Activated CD4-positive, alpha-beta T cell treated with anti-CD3 and anti-CD28 coated beads, Interleukin-10, Interleukin-2, amounts not matched to agents 100 ng/mL and 50 ng/mL, durations not matched to agents 16 hours and 8 hours (primary cell): ENCODE measurements at regions not wholly inside any gene's neighbourhood (a gene's known extent, or its start where the extent isn't known, plus 50 kb on each side); places are given as distances from the start of the nearest gene placed in this dataset.
A peak's percentile ranks its signal among the peaks of the same experiment; 100 is the strongest.

Source experiments
- DNase-seq: peaks from one replicate; pipeline ENCODE4 v3.0.0-alpha.2; 2020

DNA sequence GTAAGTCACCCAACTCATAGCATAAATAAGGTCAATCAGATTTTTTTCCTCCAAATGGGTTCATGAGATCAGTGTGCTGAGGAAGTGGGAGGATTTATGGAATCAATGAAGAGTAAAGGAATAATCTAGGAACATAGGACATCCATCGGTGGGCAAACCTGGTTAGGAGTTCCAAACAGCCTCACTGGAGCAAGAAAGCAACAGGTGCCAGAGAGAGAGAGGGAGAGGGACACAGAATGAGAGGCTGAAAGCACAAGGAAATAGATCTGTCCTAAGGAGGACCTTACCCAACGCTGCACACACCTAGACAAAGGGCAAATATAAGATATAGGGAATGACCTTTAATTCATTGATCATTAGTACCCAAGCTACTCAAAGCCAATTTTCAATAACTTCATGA is 119.5 kb upstream of the ANKRD1 start:
- DNase-seq, result no peak

DNA sequence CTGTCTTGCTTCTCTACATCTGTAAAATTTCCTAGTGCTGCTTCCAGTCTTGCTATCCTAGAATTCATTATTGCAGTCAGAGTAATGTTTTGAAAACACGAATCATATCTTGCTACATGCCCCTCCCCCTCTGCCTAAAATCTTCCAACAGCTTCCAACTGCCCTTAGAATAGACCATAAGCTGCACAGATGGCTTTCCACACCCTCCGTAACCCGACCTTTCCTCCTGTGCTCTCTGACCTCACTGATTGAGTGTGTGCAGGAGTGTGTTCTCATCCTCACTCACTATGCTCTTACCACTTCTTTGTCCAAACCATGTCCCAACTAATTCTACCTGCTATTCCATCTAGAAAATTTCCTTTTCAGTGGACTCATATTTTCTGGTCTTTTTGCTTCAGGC is 121.2 kb upstream of the ANKRD1 start:
- DNase-seq, result no peak

DNA sequence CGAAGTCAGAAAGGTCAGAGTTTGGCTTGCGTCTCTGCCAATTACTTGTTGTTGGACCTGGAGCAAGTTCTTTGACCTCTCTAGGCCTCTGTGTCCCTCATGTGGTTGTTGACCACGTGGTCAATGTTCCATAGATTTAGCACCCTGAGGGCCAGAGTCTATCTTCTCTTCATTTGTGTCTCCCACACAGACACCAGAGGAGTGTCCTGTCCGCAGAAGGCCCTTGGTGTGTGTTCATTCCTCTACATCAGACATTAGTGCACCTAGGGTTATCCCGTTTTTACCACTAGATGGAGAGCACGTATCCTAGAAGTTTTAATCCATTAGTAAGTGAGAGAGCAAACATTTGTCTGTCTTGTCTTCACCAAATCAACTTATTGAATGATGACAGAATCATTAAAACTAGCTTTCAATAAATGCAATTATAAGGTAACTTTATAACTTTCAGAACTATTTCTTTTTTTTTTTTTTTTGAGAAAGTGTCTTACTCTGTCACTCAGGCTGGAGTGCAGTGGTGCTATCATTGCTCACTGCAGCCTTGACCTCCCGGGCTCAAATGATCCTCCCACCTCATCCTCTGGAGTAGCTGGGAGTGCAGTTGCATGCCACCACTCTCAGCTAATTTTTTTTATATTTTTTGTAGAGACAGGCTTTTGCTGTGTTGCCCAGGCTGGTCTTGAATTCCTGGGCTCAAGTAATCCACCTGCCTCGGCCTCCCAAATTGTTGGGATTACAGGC is 122.5 kb upstream of the ANKRD1 start:
- DNase-seq, result peak; percentile 4

DNA sequence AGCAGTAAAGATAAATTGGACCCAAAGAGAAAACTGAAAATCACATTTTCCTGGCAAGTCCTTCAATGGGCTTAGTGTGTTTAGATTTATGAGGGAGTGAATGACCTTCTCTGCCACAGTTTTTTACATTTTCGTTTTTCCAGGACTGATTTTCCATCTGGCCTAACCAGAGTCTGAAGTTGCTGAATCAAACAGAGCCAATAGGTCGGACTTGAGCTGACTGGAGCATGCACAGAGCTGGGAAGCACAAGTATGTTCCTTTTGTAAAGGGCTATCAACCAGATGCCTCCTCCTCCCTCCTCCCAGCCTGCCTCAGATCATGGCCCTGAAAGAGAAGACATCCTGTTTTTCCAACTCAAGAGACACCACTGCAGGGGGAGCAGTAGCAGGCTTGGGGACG is 126.0 kb upstream of the ANKRD1 start:
- DNase-seq, result no peak

DNA sequence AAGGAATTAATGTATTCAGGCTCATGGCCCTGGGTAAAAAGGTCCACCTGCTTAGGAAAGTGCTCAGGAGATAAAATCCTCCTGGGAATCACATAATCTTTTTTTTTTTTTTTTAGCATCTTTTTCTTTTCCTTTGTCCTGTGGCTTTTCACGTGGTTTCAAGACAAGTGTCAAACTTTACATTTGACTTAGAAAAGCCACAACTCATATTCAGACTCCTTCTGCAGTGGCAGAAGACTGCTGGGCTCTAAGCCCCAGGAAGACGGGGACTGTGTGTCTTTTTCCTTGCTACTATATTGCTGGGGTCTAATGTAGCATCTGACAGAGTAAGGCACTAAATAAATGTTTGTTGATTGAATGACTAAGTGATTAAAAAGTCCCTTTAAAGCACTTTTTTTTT is 127.5 kb upstream of the ANKRD1 start:
- peak; percentile 14 for DNase-seq

DNA sequence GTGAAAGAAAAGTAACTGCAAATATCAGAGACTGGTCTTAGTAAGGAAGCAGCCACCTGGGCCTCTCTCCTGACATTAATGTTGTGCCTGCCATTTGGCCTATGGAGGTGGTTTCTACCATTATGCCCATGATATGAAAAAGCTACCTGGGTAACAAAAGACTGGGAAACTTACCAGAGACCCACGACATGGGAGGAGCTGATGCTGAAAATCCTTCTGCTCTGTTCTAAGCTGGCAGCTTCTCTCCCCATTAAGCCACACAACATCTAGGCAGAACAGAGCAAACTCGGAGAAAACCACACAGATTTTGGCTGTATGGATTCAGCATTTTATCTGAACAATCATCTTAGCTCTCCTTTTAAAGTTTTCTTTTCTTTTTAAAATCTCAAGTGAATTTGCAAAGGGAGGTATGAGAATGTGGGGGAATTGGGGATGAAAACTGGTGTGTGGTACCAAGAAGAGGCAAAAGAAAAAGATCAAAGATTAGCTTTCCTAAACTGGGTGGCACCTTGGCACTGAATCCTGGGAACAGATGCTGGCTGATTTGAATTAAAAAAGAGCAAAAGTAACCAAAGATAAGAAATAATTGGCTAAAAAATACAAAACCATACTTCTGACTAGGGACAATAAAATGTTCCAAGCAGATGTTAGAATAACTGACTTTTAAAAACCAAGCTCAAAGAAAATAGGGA is 128.6 kb upstream of the ANKRD1 start:
- no peak for DNase-seq

DNA sequence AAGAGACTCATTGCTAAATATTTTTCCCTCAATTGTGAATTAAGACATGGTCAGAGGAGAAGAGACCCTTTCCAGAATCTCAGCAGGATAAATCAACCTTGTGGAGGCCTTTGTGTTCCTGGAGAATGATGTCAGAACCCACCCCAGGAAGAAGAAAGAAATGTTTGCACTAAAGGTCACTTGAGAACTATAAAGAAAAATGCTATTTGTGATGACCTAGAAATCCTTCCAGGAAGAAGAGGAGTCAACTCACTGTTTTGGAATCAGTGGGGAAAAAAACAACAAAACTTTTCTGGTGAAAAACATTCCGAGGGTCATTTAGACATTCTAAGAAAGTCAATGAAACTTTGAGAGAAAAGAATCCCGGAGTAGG is 129.1 kb upstream of the ANKRD1 start:
- DNase-seq, result no peak

DNA sequence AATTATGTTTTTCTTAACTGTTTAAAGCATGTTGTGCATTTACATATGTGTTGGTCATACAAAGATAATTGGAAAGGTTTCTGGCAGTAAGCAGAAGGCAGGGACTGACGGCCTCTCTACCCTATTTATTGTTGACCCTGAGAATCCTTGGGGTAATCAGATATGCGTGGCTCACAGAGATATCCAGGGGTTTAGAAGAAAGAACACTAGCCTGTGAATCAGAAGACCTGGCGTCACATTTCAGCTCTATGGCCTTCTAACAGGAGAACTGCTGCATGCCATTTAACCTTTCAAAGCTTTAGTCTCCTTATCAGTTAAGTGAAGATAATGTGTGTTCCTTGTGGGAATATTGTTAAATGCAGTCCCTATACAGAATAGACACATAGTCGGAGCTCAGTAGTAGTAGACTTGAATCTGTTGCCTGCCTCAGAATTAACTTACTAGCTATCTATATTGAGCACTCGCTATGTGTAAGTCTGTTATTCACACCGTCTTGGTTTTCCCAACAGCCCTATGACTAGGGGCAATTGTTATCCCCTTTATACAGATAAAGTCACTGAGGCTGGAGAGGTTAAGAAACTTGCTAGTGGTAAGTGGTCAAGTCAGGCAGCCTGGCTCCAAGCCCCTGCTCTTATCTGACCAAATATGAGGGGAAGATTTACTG is 129.6 kb upstream of the ANKRD1 start:
- DNase-seq, result no peak

DNA sequence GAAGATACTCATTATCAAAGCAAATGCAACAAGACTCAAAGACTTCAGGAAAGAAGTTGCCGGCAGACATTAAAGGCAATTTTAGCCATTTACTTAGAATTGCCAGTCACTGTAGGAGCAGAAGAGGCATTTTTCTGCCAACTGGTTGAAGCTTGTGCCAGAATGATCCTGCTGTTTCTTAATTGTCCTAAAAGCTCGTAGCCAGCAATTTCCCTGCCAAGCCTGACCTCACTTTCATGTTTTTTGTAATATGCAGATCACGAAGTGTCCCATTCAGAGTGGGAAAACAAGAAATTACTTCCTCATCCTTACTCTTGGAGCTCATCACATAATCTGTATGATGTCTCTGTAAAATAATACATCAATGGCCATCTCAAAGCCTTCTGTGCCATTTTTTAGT is 130.9 kb upstream of the ANKRD1 start:
- no peak for DNase-seq

DNA sequence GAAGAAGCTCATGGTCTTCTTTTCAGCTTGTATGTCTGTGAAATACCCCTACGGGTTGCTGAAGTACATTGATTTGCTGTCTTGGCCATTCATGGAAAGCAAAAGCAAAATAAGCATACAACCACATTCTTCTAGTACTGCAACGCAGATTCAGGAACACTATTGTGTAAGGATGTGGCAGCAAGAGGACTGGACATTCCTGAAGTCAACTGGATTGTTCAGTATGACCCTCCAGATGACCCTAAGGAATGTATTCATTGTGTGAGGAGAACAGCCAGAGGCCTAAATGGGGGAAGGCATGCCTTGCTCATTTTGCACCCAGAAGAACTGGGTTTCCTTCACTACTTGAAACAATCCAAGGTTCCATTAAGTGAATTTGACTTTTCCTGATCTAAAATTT is 133.4 kb upstream of the ANKRD1 start:
- DNase-seq, result no peak

DNA sequence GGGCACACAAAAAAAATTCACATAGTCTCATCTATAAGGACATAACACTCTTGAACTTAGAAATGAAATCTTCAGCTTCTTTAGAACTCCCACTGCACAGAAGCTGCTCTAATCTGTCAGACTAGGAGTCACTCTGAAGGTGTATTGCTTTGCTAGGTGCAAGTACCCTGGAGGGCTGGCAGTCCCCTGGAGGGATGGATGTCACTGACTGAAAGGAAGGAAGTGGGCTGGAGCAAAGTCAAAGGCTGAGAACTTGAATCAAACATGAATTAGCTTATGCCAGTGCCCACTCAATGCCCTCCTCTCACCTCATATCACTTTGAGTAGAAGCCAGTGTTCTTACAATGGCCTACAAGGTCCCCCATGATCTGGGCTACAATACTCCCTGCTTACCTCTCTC is 140.3 kb upstream of the ANKRD1 start:
- no peak for DNase-seq

DNA sequence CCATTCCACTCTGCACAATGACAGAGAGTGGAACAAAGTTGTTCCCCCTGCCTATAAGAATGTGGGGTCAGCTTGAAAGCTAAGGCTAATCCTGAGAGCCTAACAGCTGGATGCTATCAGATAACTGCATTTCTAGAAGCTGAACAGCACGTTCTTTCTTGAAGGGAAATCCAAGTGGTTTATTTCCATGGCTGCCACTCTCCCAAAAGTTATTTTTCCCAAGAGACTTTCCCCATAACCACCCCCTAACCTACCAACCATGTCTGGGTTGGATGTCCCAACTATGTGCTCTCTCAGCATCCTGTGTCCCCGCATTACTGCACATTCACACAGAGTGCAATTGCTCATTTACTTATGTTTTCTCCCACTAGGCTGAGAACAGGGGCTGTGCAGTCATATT is 140.7 kb upstream of the ANKRD1 start:
- DNase-seq, result no peak

DNA sequence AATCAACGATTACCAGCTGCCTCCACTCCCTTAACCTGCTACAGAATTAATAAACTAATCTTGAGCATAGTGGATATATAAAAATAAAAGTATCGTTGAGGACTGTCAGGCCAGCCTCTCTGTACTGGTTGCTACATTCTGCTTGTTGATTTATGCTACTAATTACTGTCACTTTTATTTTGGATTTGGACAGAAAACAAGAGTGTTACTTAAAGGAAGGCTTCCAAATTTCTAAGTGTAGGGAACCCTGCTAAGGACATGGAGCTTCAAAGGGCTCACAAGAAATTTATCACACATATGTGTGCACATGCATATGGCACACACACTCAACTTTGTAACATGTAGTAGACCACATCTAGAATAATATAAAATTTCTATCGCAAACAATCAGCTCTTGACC is 141.2 kb upstream of the ANKRD1 start:
- no peak for DNase-seq

DNA sequence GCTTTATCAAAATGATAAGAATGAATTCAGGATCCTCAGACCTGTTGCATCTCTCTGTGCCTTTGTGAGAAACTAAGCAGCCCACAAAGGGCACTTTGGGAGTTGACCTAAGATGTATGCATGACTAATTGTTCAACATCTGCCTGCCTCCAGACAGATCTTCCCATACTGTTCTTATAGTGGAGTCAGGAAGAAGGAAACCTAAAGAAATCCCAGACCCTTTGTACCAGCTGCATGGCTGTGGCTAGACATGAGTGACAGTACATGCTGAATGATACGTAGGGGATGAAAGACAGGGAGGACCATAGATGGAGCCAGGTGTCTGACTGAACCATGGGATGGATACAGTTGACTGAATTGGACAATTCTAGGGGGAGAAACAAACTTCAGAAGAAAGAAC is 148.7 kb upstream of the PCGF5 start:
- DNase-seq, result no peak

DNA sequence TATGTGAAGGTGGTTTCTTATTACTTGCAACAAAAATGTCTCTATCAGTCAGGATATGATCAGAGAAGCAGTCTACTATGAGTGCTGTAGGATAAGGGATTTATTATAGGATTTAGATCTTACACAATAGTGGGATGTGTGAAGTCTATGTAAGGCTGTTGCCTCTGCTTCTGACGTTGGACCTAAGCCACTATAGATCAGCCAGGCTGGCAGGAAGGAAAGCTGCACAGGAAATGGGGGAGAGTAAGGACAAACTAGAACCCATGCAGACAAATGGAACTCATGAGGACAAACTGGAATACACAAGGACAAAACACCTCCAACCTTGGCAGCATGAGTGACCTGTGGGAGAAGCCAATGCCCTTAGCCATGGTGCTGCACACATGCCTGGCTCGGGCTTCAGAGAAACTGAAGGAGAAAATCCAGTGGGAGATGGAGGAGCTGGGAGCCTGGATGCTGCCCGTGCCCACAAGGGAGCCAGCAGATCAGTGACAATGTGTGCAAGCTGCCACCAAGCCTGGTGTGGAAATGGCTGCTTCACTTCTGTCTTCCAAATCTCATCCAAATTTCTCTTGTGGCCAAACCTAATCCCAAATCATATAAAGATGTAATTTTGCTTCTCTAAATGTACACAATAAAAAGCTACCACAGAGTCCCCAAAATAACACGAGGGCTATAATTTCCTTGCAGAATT is 147.0 kb upstream of the PCGF5 start:
- no peak for DNase-seq

DNA sequence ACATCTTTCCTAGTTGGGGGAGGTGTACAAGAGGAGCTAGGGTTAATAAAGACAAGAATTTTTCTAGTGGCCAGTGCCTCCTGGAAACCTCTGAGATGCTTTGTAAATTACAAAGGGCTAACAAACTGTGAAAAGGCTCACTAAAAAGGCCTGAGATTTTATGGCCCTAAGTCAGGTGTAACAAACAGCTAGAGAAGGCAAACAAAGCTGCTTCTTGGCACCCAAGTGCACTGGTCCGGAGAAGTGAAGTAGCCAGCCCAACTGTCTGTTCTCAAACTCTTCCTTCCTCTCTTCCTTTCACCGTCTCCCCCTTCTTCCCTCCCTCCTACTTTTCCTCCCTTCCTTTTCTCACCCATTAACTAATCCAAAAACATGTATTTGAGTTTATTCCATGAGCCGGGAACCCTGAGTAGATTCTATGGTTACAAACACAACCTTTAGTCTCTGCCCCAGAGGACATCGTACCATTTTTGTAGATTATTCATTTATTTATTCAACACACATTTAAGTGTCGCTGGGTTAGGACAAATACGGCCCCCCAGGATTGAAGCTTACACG is 143.4 kb upstream of the PCGF5 start:
- no peak for DNase-seq

DNA sequence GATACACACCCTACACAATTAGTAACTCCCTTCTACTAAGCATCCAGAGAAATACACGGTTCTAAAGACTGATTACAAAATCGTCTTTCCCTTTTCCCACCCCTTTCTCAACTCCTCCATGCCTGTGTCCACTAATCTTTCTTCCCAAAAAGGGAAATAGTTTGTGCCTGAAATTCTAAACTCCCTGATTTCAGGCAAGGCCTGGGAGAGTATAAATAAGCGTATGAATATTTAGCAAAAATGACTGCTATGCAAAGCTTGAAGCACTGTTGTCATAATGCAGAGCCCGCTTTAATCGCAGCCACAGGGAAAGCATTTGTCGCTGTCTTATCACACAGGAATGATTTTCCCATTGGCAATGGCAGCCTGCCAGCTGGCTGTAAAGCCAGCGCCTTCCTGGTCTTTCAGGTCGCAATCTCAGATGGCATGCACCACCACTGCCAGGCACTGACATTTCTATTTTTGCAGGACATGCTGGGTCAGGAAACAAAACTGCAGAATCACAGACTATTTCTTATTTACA is 142.9 kb upstream of the PCGF5 start:
- no peak for DNase-seq

DNA sequence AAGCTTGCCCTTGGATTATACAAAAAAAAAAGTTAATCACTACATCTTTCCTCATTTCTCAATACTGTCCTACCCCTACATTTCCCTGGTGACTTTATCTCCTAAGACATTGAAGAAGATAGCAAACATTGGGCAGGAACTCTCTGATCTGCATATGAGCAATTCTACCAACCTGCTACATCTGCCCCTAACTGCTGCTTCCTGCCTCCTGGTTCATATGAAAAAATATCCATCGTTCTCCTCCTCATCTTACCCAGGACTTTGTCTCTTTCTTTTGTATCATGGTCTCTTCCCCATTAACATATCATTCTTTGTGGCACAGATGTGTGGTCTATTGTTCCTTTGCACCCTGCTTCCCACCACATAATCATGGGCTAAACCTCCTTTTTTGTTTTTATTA is 139.7 kb upstream of the PCGF5 start:
- no peak for DNase-seq

DNA sequence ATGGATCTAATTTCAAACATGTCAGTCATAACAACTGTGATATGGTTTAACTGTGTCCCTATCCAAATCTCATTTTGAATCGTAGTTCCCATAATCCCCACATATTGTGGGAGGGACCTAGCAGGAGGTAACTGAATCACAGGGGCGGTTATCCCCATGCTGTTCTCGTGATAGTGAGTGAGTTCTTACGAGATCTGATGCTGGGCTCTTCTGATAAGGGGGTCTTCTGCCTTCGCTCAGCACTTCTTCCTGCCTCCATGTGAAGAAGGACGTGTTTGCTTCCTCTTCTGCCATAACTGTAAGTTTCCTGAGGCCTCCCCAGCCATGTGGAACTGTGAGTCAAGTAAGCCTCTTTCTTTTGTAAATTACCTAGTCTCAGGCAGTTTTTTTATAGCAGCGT is 138.0 kb upstream of the PCGF5 start:
- DNase-seq, result no peak

DNA sequence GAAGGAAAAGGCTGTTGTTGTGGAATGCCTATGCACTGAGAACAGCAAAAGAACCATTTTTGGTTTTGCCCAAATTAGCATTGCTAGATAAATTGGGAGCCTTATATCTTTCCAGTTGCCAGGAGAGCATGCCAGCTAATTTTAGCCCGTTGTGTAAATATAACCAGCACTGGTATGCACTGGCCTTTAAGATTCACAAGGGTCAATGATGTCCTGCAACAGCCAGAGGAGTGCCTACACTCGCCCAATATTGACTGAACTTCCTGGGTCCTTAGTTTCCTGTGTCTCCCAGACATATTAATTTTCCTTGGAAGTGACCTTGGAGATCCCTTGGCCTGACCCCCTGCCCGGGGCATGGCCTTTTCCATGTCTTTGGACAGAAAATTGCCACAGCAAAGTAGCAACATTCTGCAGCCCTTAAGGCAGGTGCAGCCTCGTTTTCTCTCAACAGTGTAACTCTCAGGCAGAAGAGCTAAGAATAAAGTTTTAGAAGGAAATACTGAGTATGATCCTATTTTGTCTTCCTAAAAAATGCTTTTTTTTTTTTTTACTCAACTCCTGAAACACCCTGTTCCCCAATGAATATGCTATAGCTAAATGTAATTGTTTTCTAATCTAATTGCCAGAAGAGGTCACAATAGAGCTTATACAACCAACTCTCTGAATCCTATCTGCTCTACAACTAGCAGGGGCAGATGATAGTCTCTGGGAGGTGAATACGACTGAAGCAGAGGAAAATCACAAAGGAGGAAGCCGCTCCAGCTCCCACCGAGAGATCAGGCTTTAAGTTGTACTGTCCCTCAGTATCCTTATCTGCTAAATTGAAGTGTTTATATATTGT is 131.9 kb upstream of the PCGF5 start:
- peak; percentile 8 for DNase-seq

DNA sequence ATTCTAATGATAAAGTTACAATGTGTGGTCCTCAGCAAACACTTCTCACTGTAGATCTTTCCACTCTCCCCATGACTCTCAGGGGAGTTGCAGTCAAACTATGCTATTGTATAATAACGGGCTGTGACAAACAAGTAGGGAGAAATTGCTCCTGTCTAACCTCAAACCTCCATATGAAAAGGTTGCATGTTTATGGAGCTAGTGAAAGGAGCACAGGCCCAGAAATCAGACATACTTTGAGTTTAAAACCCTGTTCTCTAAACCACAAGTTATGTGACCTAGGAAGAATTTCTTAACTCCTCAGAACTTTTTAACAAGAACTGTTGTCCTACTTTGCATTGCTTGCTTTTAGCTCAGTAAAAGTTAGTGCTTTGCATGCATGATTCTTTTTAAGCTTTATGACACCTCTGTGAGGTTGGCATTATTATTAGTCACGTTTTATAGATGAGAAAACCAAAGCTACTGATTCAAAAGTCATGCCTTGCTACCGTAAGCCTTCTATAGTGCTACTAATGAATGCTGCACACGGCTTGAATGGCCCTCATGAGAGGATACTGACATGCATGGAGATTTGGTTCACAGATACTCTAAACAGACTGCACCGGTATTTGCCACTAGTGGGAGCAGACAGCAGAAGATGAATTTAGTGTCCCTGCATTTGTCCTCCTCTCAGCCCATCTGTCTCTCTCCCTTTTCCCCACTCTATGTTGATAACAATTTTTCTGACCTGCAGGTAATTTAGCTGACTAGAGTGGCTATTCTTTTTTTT is 129.5 kb upstream of the PCGF5 start:
- no peak for DNase-seq
